Neural progenitor cell (in vitro differentiated cells): ENCODE measurements at regions not wholly inside any gene's neighbourhood (a gene's known extent, or its start where the extent isn't known, plus 50 kb on each side); places are given as distances from the start of the nearest gene placed in this dataset.

ENCODE experiments used
- DNase-seq: peaks from one replicate; pipeline ENCODE4 v3.0.0-alpha.2; 2016; ENCODE audit warnings: low spot score
- H2AFZ ChIP-seq: fragments of 200-600 bp; sonication (generic); replicated peaks from 2 replicates; pipeline ENCODE4 v1.6.1; 2016; ENCODE audit warnings: antibody characterized with exemption
- H3F3A ChIP-seq: fragments of 200-600 bp; sonication (generic); 2 replicates; pipeline ENCODE4 v1.6.1; 2016; ENCODE audit warnings: antibody characterized with exemption, low read depth
- H3K27ac ChIP-seq: fragments of 200-600 bp; sonication (generic); 2 replicates; pipeline ENCODE4 v1.5.1; 2016; ENCODE audit warnings: mild to moderate bottlenecking
- H3K27me3 ChIP-seq: fragments of 200-600 bp; sonication (generic); 2 replicates; pipeline ENCODE4 v1.6.1; 2016; ENCODE audit warnings: mild to moderate bottlenecking, moderate library complexity
- H3K36me3 ChIP-seq: fragments of 200-600 bp; sonication (generic); 2 replicates; pipeline ENCODE4 v1.5.1; 2016
- H3K4me1 ChIP-seq: fragments of 200-600 bp; sonication (generic); 2 replicates; pipeline ENCODE4 v1.6.1; 2016; ENCODE audit warnings: mixed run types
- H3K4me2 ChIP-seq: fragments of 200-600 bp; sonication (generic); 2 replicates; pipeline ENCODE4 v1.6.1; 2016
- H3K4me3 ChIP-seq: fragments of 200-600 bp; sonication (generic); 2 replicates; pipeline ENCODE4 v1.5.1; 2016
- H3K79me2 ChIP-seq: fragments of 200-600 bp; sonication (generic); 2 replicates; pipeline ENCODE4 v1.6.1; 2016; ENCODE audit warnings: low read depth
- H3K9ac ChIP-seq: fragments of 200-600 bp; sonication (generic); 2 replicates; pipeline ENCODE4 v1.6.1; 2016
- H3K9me3 ChIP-seq: fragments of 200-600 bp; sonication (generic); 2 replicates; pipeline ENCODE4 v1.5.1; 2016; ENCODE audit warnings: low read depth
- H4K20me1 ChIP-seq: fragments of 200-600 bp; sonication (generic); 2 replicates; pipeline ENCODE4 v1.6.1; 2016; ENCODE audit warnings: low read depth
- H3K27ac Mint-ChIP-seq: 3 replicates; pipeline ENCODE4 v1.8.0; 2021; ENCODE audit warnings: mixed read lengths
- H3K27me3 Mint-ChIP-seq: 2 replicates; pipeline ENCODE4 v1.8.0; 2022; ENCODE audit warnings: low read depth, mild to moderate bottlenecking, inconsistent platforms, moderate library complexity, mixed read lengths; ENCODE audit not compliant: insufficient read depth
- H3K36me3 Mint-ChIP-seq: 3 replicates; pipeline ENCODE4 v1.8.0; 2021; ENCODE audit warnings: mixed read lengths
- H3K4me1 Mint-ChIP-seq: 3 replicates; pipeline ENCODE4 v1.8.0; 2021; ENCODE audit warnings: mixed read lengths
- H3K4me3 Mint-ChIP-seq: 3 replicates; pipeline ENCODE4 v1.8.0; 2021; ENCODE audit warnings: mild to moderate bottlenecking, moderate library complexity, mixed read lengths
- H3K9me3 Mint-ChIP-seq: 3 replicates; pipeline ENCODE4 v1.8.0; 2020; ENCODE audit warnings: mixed read lengths
- EZH2 ChIP-seq: fragments of 200-600 bp; sonication (generic); IDR thresholded peaks from 2 replicates; pipeline ENCODE4 v1.6.1; 2017; ENCODE audit warnings: antibody characterized with exemption, mild to moderate bottlenecking, moderate library complexity
- EZH2phosphoT487 ChIP-seq: fragments of 200-600 bp; sonication (generic); IDR thresholded peaks from 2 replicates; pipeline ENCODE4 v1.6.1; 2017; ENCODE audit warnings: antibody characterized with exemption
- TF ChIP-seq, protein P1 (sequence below): fragments of 200-600 bp; sonication (generic); IDR thresholded peaks from 2 replicates; pipeline ENCODE4 v1.5.1; 2017; ENCODE audit warnings: antibody characterized with exemption, mild to moderate bottlenecking

DNA sequence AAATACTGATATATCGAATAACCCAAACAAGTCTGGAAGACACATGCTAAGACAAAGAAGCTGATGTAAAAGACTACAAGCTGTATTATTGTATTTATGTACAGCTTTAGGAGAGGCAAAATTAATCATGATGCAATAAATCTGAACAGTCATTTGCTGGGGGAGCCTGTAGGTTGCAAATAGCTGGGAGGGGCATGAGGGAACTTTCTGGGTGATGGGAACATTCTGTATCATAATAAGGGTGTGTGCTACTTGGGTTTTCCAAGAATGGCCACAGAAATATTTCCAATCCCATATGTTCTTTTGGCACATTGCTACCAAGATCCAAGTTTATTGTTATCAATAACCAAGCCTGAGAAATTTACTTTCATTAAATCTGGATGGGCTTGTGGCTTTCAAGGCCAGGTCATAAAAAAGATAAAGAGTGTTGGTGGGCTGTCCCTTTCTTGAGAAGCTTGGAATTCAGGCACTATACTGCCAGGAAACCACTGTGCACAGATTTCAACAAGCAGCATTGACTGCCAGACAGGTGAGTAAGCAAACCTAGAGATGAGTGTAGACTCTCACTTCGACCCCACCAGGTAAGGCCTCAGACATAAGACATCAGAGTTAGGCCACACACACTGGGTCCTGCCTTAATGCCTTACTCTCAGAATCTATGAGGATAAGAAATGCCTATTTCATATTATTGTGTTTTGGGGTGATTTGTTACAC is 629.7 kb upstream of the FZD8 start:
- peaks cover 2% of the 10 kb centered on the region for H3K4me1 Mint-ChIP-seq
- no peaks in the 10 kb centered on the region for H3K27me3 ChIP-seq
- no peaks in the 10 kb centered on the region for H3K36me3 Mint-ChIP-seq
- H2AFZ ChIP-seq = no peak overlapping the region
- H3K4me1 ChIP-seq = no peaks in the 10 kb centered on the region
- TF ChIP-seq, protein P1, sequence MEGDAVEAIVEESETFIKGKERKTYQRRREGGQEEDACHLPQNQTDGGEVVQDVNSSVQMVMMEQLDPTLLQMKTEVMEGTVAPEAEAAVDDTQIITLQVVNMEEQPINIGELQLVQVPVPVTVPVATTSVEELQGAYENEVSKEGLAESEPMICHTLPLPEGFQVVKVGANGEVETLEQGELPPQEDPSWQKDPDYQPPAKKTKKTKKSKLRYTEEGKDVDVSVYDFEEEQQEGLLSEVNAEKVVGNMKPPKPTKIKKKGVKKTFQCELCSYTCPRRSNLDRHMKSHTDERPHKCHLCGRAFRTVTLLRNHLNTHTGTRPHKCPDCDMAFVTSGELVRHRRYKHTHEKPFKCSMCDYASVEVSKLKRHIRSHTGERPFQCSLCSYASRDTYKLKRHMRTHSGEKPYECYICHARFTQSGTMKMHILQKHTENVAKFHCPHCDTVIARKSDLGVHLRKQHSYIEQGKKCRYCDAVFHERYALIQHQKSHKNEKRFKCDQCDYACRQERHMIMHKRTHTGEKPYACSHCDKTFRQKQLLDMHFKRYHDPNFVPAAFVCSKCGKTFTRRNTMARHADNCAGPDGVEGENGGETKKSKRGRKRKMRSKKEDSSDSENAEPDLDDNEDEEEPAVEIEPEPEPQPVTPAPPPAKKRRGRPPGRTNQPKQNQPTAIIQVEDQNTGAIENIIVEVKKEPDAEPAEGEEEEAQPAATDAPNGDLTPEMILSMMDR = no peak
- no peak for TF ChIP-seq EZH2
- TF ChIP-seq EZH2phosphoT487 = no peak
- H3K27ac Mint-ChIP-seq = no peak overlapping the region
- H3K36me3 ChIP-seq = no peaks in the 10 kb centered on the region
- no peaks in the 10 kb centered on the region for H3K79me2 ChIP-seq
- H3K9ac ChIP-seq = no peak overlapping the region
- H3F3A ChIP-seq = no peaks in the 10 kb centered on the region
- DNase-seq = no peak
- no peak overlapping the region for H3K27ac ChIP-seq
- H3K9me3 Mint-ChIP-seq = peaks cover 7% of the 10 kb centered on the region
- no peak overlapping the region for H3K4me2 ChIP-seq
- H3K4me3 ChIP-seq = no peak overlapping the region
- H3K27me3 Mint-ChIP-seq = peaks cover 3% of the 10 kb centered on the region
- no peak overlapping the region for H3K4me3 Mint-ChIP-seq
- no peaks in the 10 kb centered on the region for H4K20me1 ChIP-seq
- H3K9me3 ChIP-seq = peaks cover 5% of the 10 kb centered on the region

GRCh38 chr10:36269222-36269621 is 627.1 kb upstream of the FZD8 start:
- H3K27ac Mint-ChIP-seq = no peak overlapping the region

GRCh38 chr10:36266923-36267322 is 624.8 kb upstream of the FZD8 start:
- no peak overlapping the region for H3K27ac ChIP-seq
- H3K27me3 ChIP-seq = no peaks in the 10 kb centered on the region
- DNase-seq = no peak
- no peaks in the 10 kb centered on the region for H3K9me3 ChIP-seq
- H3F3A ChIP-seq = no peaks in the 10 kb centered on the region
- no peaks in the 10 kb centered on the region for H3K79me2 ChIP-seq
- TF ChIP-seq, protein P1 = no peak
- TF ChIP-seq EZH2 (no peak), EZH2phosphoT487 (no peak)
- Mint-ChIP-seq H3K27ac (no peak overlapping the region), H3K4me3 (no peak overlapping the region), H3K27me3 (no peaks in the 10 kb centered on the region), H3K9me3 (no peaks in the 10 kb centered on the region), H3K4me1 (peaks cover 6% of the 10 kb centered on the region), H3K36me3 (no peaks in the 10 kb centered on the region)
- H3K9ac ChIP-seq = no peak overlapping the region
- no peak overlapping the region for H3K4me3 ChIP-seq
- H3K4me1 ChIP-seq = no peaks in the 10 kb centered on the region
- no peaks in the 10 kb centered on the region for H3K36me3 ChIP-seq
- H4K20me1 ChIP-seq = no peaks in the 10 kb centered on the region
- H2AFZ ChIP-seq = no peak overlapping the region
- H3K4me2 ChIP-seq = no peak overlapping the region

More at GRCh38 chr10:36269222-36269621, 627.1 kb upstream of the FZD8 start:
- H3K4me1 ChIP-seq = no peaks in the 10 kb centered on the region
- no peaks in the 10 kb centered on the region for H3K27me3 ChIP-seq
- TF ChIP-seq EZH2phosphoT487 = no peak
- TF ChIP-seq EZH2 = no peak
- TF ChIP-seq, protein P1 = no peak
- DNase-seq = no peak
- H3K4me3 ChIP-seq = no peak overlapping the region
- H4K20me1 ChIP-seq = no peaks in the 10 kb centered on the region
- H3K4me2 ChIP-seq = no peak overlapping the region
- Mint-ChIP-seq H3K4me3 (no peak overlapping the region), H3K27me3 (no peaks in the 10 kb centered on the region), H3K36me3 (no peaks in the 10 kb centered on the region), H3K9me3 (no peaks in the 10 kb centered on the region), H3K4me1 (peaks cover 6% of the 10 kb centered on the region)
- no peaks in the 10 kb centered on the region for H3F3A ChIP-seq
- H3K79me2 ChIP-seq = no peaks in the 10 kb centered on the region
- H3K36me3 ChIP-seq = no peaks in the 10 kb centered on the region
- peak overlapping the region; percentile 5 for H2AFZ ChIP-seq
- H3K27ac ChIP-seq = no peak overlapping the region
- no peak overlapping the region for H3K9ac ChIP-seq
- H3K9me3 ChIP-seq = no peaks in the 10 kb centered on the region
